ENCODE measurements at regions not wholly inside any gene's neighbourhood (a gene's known extent, or its start where the extent isn't known, plus 50 kb on each side); places are given as distances from the start of the nearest gene placed in this dataset.

DNA sequence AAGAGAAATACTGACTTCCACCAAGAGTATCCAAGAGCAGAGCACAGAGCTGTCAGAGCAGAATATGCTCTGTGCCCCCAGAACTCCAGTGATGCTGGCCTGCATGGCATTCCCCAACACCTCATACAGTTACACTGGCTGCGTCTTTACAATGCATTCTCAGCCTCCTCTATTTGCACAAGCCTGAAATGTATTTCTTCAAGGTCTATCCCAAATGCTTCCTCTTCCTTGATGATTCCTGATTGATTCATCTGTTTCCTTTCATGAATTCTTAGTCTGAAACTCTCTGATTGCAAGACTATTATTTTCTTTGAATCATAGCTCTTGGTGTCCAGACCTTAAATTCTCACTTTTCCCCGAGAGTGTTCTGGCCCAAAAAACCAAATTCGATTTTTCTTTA, 664.7 kb downstream of the MECOM start:
- TF ChIP-seq POLR2A (IDR thresholded peaks at IDR 0.05; ENCODE audit: borderline replicate concordance, extremely low read depth, insufficient read depth, insufficient read length) (no peak), CBX3 (IDR thresholded peaks at IDR 0.05; ENCODE audit: low read depth) (no peak)
